ENCODE measurements at regions not wholly inside any gene's neighbourhood (a gene's known extent, or its start where the extent isn't known, plus 50 kb on each side); places are given as distances from the start of the nearest gene placed in this dataset.
A peak's percentile ranks its signal among the peaks of the same experiment; 100 is the strongest.
"Not testable (repeated sequence)": the region's sequence is repeated elsewhere in the genome, so short reads cannot be mapped to it uniquely, and the experiment has no call there.

- intact Hi-C loops (cut with DNase I): no loop called here
- no peaks in the 10 kb centered on the region for H3K9me3 ChIP-seq
- DNase-seq (no peak), ATAC-seq (peak; percentile 33)
- H3K27me3 ChIP-seq: no peaks in the 10 kb centered on the region
- TF ChIP-seq, protein P1, sequence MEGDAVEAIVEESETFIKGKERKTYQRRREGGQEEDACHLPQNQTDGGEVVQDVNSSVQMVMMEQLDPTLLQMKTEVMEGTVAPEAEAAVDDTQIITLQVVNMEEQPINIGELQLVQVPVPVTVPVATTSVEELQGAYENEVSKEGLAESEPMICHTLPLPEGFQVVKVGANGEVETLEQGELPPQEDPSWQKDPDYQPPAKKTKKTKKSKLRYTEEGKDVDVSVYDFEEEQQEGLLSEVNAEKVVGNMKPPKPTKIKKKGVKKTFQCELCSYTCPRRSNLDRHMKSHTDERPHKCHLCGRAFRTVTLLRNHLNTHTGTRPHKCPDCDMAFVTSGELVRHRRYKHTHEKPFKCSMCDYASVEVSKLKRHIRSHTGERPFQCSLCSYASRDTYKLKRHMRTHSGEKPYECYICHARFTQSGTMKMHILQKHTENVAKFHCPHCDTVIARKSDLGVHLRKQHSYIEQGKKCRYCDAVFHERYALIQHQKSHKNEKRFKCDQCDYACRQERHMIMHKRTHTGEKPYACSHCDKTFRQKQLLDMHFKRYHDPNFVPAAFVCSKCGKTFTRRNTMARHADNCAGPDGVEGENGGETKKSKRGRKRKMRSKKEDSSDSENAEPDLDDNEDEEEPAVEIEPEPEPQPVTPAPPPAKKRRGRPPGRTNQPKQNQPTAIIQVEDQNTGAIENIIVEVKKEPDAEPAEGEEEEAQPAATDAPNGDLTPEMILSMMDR (IDR thresholded peaks at IDR 0.05): no peak
- H3K36me3 ChIP-seq: no peaks in the 10 kb centered on the region
- H3K27ac ChIP-seq: no peak overlapping the region
- no peak overlapping the region for H3K4me3 ChIP-seq
- peaks cover 0 to 8% of the 10 kb centered on the region in 2 donors for H3K4me1 ChIP-seq
Observed at GRCh38 chr1:201639826-201640225, 100.9 kb downstream of the NAV1 start.

- Histone ChIP-seq H3K4me3 (no peak overlapping the region), H3K9me3 (no peaks in the 10 kb centered on the region), H3K27ac (no peak overlapping the region), H3K36me3 (no peaks in the 10 kb centered on the region), H3K27me3 (no peaks in the 10 kb centered on the region), H3K4me1 (peaks cover 0 to 3% of the 10 kb centered on the region in 2 donors)
- DNase-seq: peak in 2 of 4 donors; percentile 79 to 82
- TF ChIP-seq, protein P1 (IDR thresholded peaks at IDR 0.05): no peak
- peak; percentile 67 for ATAC-seq
- intact Hi-C loops (cut with DNase I): no loop called here
Observed at GRCh38 chr1:201640624-201641023, 101.7 kb downstream of the NAV1 start.

DNA sequence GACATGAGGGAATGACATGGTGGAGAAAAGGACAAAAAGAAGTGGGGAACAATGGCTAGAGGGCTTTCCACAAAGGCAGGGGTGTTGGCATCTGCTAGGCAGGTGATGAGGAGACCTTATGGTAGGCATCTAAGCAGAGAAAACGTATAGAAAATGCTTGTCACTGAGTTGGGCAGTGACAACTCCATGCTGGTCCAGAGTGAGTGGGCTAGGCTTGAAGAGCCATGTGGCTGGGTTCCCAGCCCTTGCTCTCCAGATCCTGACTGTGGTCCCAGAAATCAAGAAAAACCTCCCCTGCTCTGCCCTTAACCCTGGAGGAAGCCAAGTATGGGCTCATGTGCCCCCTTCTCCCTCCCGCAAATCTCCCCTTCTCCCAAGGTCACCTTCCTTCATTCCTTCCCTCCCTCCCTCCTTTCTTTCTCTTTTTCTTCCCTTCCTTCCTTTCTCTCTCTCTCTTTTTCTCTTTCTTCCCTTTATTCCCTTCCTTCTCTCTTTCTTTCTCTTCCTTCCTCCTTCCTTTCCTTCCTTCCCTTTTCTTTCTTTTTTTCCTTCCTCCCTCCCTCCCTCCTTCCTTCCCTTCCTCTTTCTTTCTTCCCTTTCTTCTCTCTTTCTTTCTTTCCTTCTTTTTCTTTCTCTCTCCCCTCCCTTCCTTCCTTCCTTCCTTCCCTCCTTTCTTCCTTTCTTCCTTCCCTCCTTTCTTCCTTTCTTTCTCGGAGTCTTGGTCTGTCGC, 102.8 kb downstream of the NAV1 start:
- no peak overlapping the region for H3K27ac ChIP-seq
- ATAC-seq: no peak
- intact Hi-C loops (cut with DNase I): no loop called here

DNA sequence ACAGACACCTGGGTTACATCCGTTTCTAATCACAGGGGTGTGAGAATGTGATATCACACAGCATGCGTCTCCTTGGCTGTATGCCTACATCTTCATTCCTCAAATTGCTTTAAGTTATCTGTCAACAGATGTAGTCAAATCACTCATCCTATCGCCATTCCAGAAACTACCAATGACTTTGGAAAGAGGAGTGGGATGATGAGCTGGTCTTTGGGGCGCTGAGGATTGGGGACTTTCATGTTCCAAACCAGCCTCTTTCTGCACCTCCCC, 104.8 kb downstream of the NAV1 start:
- TF ChIP-seq, protein P1 (IDR thresholded peaks at IDR 0.05): no peak
- Histone ChIP-seq H3K27me3 (peaks cover 0 to 19% of the 10 kb centered on the region in 2 donors), H3K4me1 (peaks cover under 1 to 15% of the 10 kb centered on the region in 2 donors), H3K4me3 (no peak overlapping the region), H3K27ac (no peak overlapping the region), H3K36me3 (no peaks in the 10 kb centered on the region), H3K9me3 (no peaks in the 10 kb centered on the region)
- ATAC-seq: no peak
- no peak for DNase-seq
- intact Hi-C loops (cut with DNase I): no loop called here

More for the DNA sequence above, 102.8 kb downstream of the NAV1 start:
- Histone ChIP-seq H3K36me3 (no peaks in the 10 kb centered on the region), H3K4me3 (no peak overlapping the region), H3K4me1 (no peaks in the 10 kb centered on the region), H3K9me3 (no peaks in the 10 kb centered on the region), H3K27me3 (no peaks in the 10 kb centered on the region)
- TF ChIP-seq, protein P1 (IDR thresholded peaks at IDR 0.05): no peak
- no peak for DNase-seq

DNA sequence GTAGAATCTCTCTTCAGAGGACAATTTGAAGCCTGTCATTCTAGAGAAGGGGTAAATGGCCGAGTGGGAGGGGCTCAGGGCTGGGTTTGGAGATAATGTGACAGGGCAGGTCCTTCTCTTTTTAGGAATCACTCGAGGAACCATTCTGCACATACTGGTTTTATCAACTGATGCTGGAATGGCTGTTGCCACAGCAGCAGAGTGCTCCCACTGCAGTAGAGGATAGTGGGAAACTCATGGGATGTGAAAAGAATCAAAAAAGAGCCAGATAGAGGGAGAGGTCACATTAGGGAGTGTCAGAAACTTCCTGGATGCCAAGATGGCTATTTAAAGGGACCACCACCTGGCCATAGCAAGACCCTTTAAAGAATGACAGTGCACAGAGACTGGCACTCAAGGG, 105.3 kb downstream of the NAV1 start:
- no peak for DNase-seq
- peaks cover 0 to 23% of the 10 kb centered on the region in 2 donors for H3K27me3 ChIP-seq
- H3K9me3 ChIP-seq: no peaks in the 10 kb centered on the region
- no peaks in the 10 kb centered on the region for H3K36me3 ChIP-seq
- TF ChIP-seq, protein P1 (IDR thresholded peaks at IDR 0.05): no peak
- no peak for ATAC-seq
- no peak overlapping the region for H3K27ac ChIP-seq
- no peak overlapping the region for H3K4me3 ChIP-seq
- H3K4me1 ChIP-seq: peaks cover 4 to 19% of the 10 kb centered on the region in 2 donors
- intact Hi-C loops (cut with DNase I): no loop called here

DNA sequence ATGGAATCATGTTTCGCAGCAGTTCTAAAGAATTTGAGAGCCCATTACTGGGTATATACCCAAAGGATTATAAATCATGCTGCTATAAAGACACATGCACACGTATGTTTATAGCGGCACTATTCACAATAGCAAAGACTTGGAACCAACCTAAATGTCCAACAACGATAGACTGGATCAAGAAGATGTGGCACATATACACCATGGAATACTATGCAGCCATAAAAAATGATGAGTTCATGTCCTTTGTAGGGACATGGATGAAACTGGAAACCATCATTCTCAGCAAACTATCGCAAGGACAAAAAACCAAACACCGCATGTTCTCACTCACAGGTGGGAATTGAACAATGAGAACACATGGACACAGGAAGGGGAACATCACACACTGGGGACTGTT, 106.1 kb downstream of the NAV1 start:
- H3K27ac ChIP-seq; DNase-seq; intact Hi-C loops (cut with DNase I); H3K9me3 ChIP-seq; H3K36me3 ChIP-seq; H3K4me3 ChIP-seq; ATAC-seq: not testable (repeated sequence)
- H3K4me1 ChIP-seq: peaks cover 8 to 27% of the 10 kb centered on the region in 2 donors
- H3K27me3 ChIP-seq: peaks cover 0 to 31% of the 10 kb centered on the region in 2 donors

All from left lung (tissue), 4 donors.